K562 (cell line): ENCODE measurements at regions not wholly inside any gene's neighbourhood (a gene's known extent, or its start where the extent isn't known, plus 50 kb on each side); places are given as distances from the start of the nearest gene placed in this dataset.

Experiments
- ARID1B ChIP-seq: fragments of 450-650 bp; IDR thresholded peaks from 2 replicates; pipeline ENCODE4 v1.6.1; 2016; ENCODE audit warnings: antibody characterized with exemption, mild to moderate bottlenecking, inconsistent platforms
- CHCHD3 ChIP-seq: fragments of 250-450 bp; sonication (Bioruptor Pico); IDR thresholded peaks from 2 replicates; pipeline ENCODE4 v2.1.2; 2022; ENCODE audit warnings: mild to moderate bottlenecking
- TF ChIP-seq, protein P1 (sequence below): sonication (generic); formaldehyde crosslinking; IDR thresholded peaks from 2 replicates; pipeline ENCODE4 v1.8.1; 2023; ENCODE audit warnings: missing genetic modification reagents, mild to moderate bottlenecking, borderline replicate concordance
- TF ChIP-seq, protein P2 (sequence below): sonication (generic); formaldehyde crosslinking; IDR thresholded peaks from 2 replicates; pipeline ENCODE4 v1.8.1; 2023; ENCODE audit warnings: mild to moderate bottlenecking, missing genetic modification reagents

DNA sequence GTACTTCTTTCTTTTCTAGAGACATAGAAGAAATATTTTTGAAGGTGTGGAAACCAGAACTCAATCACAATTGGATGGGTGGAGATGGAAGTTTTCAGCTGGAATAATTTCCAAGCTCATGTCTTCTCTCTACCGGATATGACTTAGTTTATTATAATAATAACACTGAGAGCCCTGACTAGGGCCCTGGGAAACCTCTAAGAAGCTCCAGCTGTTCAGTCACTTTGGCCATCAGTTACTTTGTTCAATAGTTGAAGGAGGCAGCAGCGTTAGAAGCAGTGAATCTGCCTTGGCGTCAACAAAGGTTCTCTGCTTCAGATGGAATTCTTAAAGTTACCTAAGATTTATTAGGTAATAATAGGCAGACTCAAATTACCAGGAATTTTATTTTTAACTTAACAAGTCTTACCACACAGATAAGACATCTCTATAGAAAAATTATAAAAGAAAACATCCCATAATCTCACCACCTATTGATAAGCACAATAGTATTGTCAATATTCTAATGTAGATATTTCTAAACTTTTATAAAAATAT, 293.8 kb upstream of the CHAC2 start (continued):
- TF ChIP-seq, protein P1, sequence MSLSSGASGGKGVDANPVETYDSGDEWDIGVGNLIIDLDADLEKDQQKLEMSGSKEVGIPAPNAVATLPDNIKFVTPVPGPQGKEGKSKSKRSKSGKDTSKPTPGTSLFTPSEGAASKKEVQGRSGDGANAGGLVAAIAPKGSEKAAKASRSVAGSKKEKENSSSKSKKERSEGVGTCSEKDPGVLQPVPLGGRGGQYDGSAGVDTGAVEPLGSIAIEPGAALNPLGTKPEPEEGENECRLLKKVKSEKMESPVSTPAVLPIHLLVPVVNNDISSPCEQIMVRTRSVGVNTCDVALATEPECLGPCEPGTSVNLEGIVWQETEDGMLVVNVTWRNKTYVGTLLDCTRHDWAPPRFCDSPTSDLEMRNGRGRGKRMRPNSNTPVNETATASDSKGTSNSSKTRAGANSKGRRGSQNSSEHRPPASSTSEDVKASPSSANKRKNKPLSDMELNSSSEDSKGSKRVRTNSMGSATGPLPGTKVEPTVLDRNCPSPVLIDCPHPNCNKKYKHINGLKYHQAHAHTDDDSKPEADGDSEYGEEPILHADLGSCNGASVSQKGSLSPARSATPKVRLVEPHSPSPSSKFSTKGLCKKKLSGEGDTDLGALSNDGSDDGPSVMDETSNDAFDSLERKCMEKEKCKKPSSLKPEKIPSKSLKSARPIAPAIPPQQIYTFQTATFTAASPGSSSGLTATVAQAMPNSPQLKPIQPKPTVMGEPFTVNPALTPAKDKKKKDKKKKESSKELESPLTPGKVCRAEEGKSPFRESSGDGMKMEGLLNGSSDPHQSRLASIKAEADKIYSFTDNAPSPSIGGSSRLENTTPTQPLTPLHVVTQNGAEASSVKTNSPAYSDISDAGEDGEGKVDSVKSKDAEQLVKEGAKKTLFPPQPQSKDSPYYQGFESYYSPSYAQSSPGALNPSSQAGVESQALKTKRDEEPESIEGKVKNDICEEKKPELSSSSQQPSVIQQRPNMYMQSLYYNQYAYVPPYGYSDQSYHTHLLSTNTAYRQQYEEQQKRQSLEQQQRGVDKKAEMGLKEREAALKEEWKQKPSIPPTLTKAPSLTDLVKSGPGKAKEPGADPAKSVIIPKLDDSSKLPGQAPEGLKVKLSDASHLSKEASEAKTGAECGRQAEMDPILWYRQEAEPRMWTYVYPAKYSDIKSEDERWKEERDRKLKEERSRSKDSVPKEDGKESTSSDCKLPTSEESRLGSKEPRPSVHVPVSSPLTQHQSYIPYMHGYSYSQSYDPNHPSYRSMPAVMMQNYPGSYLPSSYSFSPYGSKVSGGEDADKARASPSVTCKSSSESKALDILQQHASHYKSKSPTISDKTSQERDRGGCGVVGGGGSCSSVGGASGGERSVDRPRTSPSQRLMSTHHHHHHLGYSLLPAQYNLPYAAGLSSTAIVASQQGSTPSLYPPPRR (CRISPR knock-in tag): no peak
- TF ChIP-seq, protein P2, sequence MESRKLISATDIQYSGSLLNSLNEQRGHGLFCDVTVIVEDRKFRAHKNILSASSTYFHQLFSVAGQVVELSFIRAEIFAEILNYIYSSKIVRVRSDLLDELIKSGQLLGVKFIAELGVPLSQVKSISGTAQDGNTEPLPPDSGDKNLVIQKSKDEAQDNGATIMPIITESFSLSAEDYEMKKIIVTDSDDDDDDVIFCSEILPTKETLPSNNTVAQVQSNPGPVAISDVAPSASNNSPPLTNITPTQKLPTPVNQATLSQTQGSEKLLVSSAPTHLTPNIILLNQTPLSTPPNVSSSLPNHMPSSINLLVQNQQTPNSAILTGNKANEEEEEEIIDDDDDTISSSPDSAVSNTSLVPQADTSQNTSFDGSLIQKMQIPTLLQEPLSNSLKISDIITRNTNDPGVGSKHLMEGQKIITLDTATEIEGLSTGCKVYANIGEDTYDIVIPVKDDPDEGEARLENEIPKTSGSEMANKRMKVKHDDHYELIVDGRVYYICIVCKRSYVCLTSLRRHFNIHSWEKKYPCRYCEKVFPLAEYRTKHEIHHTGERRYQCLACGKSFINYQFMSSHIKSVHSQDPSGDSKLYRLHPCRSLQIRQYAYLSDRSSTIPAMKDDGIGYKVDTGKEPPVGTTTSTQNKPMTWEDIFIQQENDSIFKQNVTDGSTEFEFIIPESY (CRISPR knock-in tag): no peak
- no peak for TF ChIP-seq CHCHD3 (CRISPR knock-in tag)
- no peak for TF ChIP-seq ARID1B
